Panc1 (cell line): ENCODE measurements at regions not wholly inside any gene's neighbourhood (a gene's known extent, or its start where the extent isn't known, plus 50 kb on each side); places are given as distances from the start of the nearest gene placed in this dataset.

Experiments
- ATAC-seq: fragments of 200-7000 bp; cut with Tn5 transposase; 2 replicates; pipeline ENCODE4 v1.9.1; 2020; ENCODE audit warnings: mild to moderate bottlenecking, moderate library complexity
- BruUV-seq: library from RNA; stranded (reverse); fragments of 400-500 nt; replicated peaks from 2 replicates; lab custom pipeline; 2021; lab: Mats Ljungman, UMichigan
- CTCF ChIA-PET: fragments of 300-600 bp; sonication (Branson Sonifier 250); formaldehyde crosslinking; loops from one replicate; lab custom pipeline; 2022; ENCODE audit warnings: antibody characterized with exemption; lab: Charles Lee
- POLR2A ChIA-PET: fragments of 300-600 bp; sonication (Branson Sonifier 250); formaldehyde crosslinking; loops from one replicate; lab custom pipeline; 2022; ENCODE audit warnings: antibody characterized with exemption; lab: Charles Lee
- DNase-seq: peaks from one replicate; pipeline ENCODE4 v3.0.0-alpha.2; 2010; ENCODE audit warnings: low read depth, low spot score
- H3K27ac ChIP-seq: 2 replicates; pipeline ENCODE4 v1.5.1; 2011; ENCODE audit warnings: mild to moderate bottlenecking, low read length, inconsistent platforms
- H3K27me3 ChIP-seq: fragments of 200-500 bp; sonication (Bioruptor generic); 2 replicates; pipeline ENCODE4 v1.6.0; 2014; ENCODE audit warnings: low read length, inconsistent platforms; ENCODE audit not compliant: control insufficient read depth, insufficient read depth
- H3K36me3 ChIP-seq: fragments of 200-500 bp; sonication (Bioruptor generic); 2 replicates; pipeline ENCODE4 v1.5.1; 2014; ENCODE audit warnings: inconsistent platforms, mild to moderate bottlenecking, low read length, moderate library complexity; ENCODE audit not compliant: control insufficient read depth, insufficient read depth
- H3K4me1 ChIP-seq: 2 replicates; pipeline ENCODE4 v1.5.1; 2011; ENCODE audit warnings: inconsistent platforms, mild to moderate bottlenecking, low read length, moderate library complexity; ENCODE audit not compliant: control insufficient read depth, insufficient read depth
- H3K4me3 ChIP-seq, 2 experiments: 2 replicates each; pipeline ENCODE4 v1.5.1; 2011 to 2012; ENCODE audit warnings: low read depth in 2 of 2, low read length in 2 of 2, mild to moderate bottlenecking in 2 of 2, inconsistent platforms in 1 of 2, moderate library complexity in 1 of 2
- H3K9me3 ChIP-seq: fragments of 200-500 bp; sonication (Bioruptor generic); 2 replicates; pipeline ENCODE4 v1.5.1; 2014; ENCODE audit warnings: low read depth, mild to moderate bottlenecking, inconsistent platforms, low read length, moderate library complexity; ENCODE audit not compliant: control insufficient read depth, insufficient read depth
- POLR2AphosphoS5 ChIP-seq: IDR thresholded peaks from 2 replicates; pipeline ENCODE4 v1.6.1; 2012; ENCODE audit warnings: mild to moderate bottlenecking, low read depth, low read length, moderate library complexity
- SIN3A ChIP-seq: IDR thresholded peaks from 2 replicates; pipeline ENCODE4 v1.6.1; 2012; ENCODE audit warnings: low read depth, mild to moderate bottlenecking, low read length, moderate library complexity, borderline replicate concordance; ENCODE audit not compliant: insufficient read depth
- TCF7L2 ChIP-seq: IDR thresholded peaks from 2 replicates; pipeline ENCODE4 v1.6.1; 2011; ENCODE audit warnings: mild to moderate bottlenecking, low read depth, low read length, inconsistent platforms
- in situ Hi-C: cut with HindIII; loops from 2 replicates; pipeline ENCODE4 v1.10.0; 2016; ENCODE audit warnings: low sequenced_read_pairs, low pct_unique_long_range_greater_than_20kb
- intact Hi-C: fragments of 100-400 bp; cut with micrococcal nuclease; formaldehyde crosslinking; loops from one replicate; pipeline ENCODE4 v1.10.0; 2022; ENCODE audit not compliant: unreplicated experiment
- TF ChIP-seq, protein P1 (sequence below), 2 experiments: IDR thresholded peaks; 2 replicates each; pipeline ENCODE4 v1.6.1; 2011 to 2012; ENCODE audit warnings: low read depth in 2 of 2, control low read depth in 1 of 2, low read length in 1 of 2, mild to moderate bottlenecking in 1 of 2, moderate library complexity in 1 of 2; ENCODE audit not compliant: insufficient read depth in 1 of 2
- TF ChIP-seq, protein P2 (sequence below): fragments of 450-650 bp; IDR thresholded peaks from 2 replicates; pipeline ENCODE4 v1.5.1; 2017; ENCODE audit warnings: mild to moderate bottlenecking

DNA sequence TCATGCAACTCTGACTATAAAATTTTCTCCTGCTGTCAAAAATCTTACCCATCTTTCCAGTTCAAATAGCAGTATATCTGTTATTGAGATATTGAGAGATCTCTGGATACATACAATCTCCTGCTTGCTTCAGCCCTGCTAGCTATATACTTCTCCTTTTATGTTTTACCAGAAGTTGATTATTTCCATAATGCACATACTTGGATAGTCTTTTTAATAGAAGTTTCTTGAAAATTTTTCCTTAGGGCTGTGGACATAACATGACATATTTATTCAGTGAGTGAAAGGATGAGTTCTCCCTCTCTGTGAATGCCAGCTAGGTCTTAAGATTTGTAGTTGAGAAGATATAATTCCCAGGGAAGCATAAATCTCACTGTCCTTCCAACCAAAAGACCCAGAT, 234.1 kb upstream of the NR3C2 start:
- Histone ChIP-seq H3K9me3 (no peaks in the 10 kb centered on the region), H3K27ac (no peak overlapping the region), H3K27me3 (no peaks in the 10 kb centered on the region), H3K4me3 (no peak overlapping the region), H3K36me3 (no peaks in the 10 kb centered on the region), H3K4me1 (no peaks in the 10 kb centered on the region)
- intact Hi-C loops, result no loop called here
- DNase-seq (no peak), ATAC-seq (no peak)
- in situ Hi-C loops, result no loop called here
- TF ChIP-seq TCF7L2, result no peak
- no peak for TF ChIP-seq POLR2AphosphoS5
- no peak for TF ChIP-seq SIN3A
- TF ChIP-seq, protein P1, sequence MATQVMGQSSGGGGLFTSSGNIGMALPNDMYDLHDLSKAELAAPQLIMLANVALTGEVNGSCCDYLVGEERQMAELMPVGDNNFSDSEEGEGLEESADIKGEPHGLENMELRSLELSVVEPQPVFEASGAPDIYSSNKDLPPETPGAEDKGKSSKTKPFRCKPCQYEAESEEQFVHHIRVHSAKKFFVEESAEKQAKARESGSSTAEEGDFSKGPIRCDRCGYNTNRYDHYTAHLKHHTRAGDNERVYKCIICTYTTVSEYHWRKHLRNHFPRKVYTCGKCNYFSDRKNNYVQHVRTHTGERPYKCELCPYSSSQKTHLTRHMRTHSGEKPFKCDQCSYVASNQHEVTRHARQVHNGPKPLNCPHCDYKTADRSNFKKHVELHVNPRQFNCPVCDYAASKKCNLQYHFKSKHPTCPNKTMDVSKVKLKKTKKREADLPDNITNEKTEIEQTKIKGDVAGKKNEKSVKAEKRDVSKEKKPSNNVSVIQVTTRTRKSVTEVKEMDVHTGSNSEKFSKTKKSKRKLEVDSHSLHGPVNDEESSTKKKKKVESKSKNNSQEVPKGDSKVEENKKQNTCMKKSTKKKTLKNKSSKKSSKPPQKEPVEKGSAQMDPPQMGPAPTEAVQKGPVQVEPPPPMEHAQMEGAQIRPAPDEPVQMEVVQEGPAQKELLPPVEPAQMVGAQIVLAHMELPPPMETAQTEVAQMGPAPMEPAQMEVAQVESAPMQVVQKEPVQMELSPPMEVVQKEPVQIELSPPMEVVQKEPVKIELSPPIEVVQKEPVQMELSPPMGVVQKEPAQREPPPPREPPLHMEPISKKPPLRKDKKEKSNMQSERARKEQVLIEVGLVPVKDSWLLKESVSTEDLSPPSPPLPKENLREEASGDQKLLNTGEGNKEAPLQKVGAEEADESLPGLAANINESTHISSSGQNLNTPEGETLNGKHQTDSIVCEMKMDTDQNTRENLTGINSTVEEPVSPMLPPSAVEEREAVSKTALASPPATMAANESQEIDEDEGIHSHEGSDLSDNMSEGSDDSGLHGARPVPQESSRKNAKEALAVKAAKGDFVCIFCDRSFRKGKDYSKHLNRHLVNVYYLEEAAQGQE (IDR thresholded peaks at IDR 0.05; ENCODE audit: insufficient read depth in 1 of 2, low read depth in 2 of 2, low read length in 1 of 2), result no peak
- TF ChIP-seq, protein P2, sequence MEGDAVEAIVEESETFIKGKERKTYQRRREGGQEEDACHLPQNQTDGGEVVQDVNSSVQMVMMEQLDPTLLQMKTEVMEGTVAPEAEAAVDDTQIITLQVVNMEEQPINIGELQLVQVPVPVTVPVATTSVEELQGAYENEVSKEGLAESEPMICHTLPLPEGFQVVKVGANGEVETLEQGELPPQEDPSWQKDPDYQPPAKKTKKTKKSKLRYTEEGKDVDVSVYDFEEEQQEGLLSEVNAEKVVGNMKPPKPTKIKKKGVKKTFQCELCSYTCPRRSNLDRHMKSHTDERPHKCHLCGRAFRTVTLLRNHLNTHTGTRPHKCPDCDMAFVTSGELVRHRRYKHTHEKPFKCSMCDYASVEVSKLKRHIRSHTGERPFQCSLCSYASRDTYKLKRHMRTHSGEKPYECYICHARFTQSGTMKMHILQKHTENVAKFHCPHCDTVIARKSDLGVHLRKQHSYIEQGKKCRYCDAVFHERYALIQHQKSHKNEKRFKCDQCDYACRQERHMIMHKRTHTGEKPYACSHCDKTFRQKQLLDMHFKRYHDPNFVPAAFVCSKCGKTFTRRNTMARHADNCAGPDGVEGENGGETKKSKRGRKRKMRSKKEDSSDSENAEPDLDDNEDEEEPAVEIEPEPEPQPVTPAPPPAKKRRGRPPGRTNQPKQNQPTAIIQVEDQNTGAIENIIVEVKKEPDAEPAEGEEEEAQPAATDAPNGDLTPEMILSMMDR, result no peak
- no TSS peak for BruUV-seq
- ChIA-PET CTCF (no interaction called here), POLR2A (no interaction called here)

- TF ChIP-seq TCF7L2 (no peak), POLR2AphosphoS5 (no peak), SIN3A (no peak)
- TF ChIP-seq, protein P1 (IDR thresholded peaks at IDR 0.05; ENCODE audit: insufficient read depth in 1 of 2, low read depth in 2 of 2, low read length in 1 of 2), result no peak
- TF ChIP-seq, protein P2, result no peak
- ChIA-PET POLR2A (no interaction called here), CTCF (no interaction called here)
- no peaks in the 10 kb centered on the region for H3K9me3 ChIP-seq
- no peak overlapping the region for H3K27ac ChIP-seq
- BruUV-seq, result no TSS peak
- H3K4me1 ChIP-seq, result no peaks in the 10 kb centered on the region
- intact Hi-C loops, result no loop called here
- DNase-seq (no peak), ATAC-seq (no peak)
- in situ Hi-C loops, result no loop called here
- H3K36me3 ChIP-seq, result no peaks in the 10 kb centered on the region
- no peak overlapping the region for H3K4me3 ChIP-seq
- H3K27me3 ChIP-seq, result no peaks in the 10 kb centered on the region
Observed at GRCh38 chr4:148674876-148675275, 232.7 kb upstream of the NR3C2 start.
